HepG2 (cell line): ENCODE measurements at regions not wholly inside any gene's neighbourhood (a gene's known extent, or its start where the extent isn't known, plus 50 kb on each side); places are given as distances from the start of the nearest gene placed in this dataset.
A peak's percentile ranks its signal among the peaks of the same experiment; 100 is the strongest.

Experiments
- ATAC-seq: fragments of 200-7000 bp; cut with Tn5 transposase; 3 replicates; pipeline ENCODE4 v1.9.1; 2020; ENCODE audit warnings: mild to moderate bottlenecking, moderate library complexity
- BruUV-seq: library from RNA; stranded (reverse); fragments of 400-500 nt; replicated peaks from 2 replicates; lab custom pipeline; 2021; lab: Mats Ljungman, UMichigan
- CTCF ChIA-PET: fragments of 300-600 bp; formaldehyde crosslinking; extraction: SDS; loops from one replicate; lab custom pipeline; 2021; ENCODE audit warnings: low total read pairs, inconsistent platforms, low intra/inter-chr PET ratio; lab: Yijun Ruan, JAX
- POLR2A ChIA-PET: fragments of 350-600 bp; sonication (Branson Sonifier 250); formaldehyde crosslinking; loops from one replicate; lab custom pipeline; 2020; ENCODE audit warnings: antibody characterized with exemption, inconsistent platforms; lab: Yijun Ruan, JAX
- DNase-seq: peaks from one replicate; pipeline ENCODE4 v3.0.0-alpha.2; 2015; ENCODE audit warnings: low spot score
- FAIRE-seq: peaks from 3 replicates; lab custom pipeline; 2011; peaks lifted over from hg19 to GRCh38; lab: Jason Lieb, UNC
- H2AFZ ChIP-seq: one replicate; pipeline ENCODE4 v1.6.1; 2011; ENCODE audit warnings: low read length, inconsistent platforms
- H3K27ac ChIP-seq: fragments of 300-600 bp; 3 replicates; pipeline ENCODE4 v1.8.0; 2011; ENCODE audit warnings: mixed run types, mild to moderate bottlenecking, mixed read lengths, low read length, inconsistent platforms; ENCODE audit not compliant: insufficient read depth; ENCODE audit errors: extremely low read length
- H3K27me3 ChIP-seq, 2 experiments: fragments of 200-600 bp in 1 of 2; 2 replicates in 1 of 2; 3 replicates in 1 of 2; pipeline versions ENCODE4 v1.6.0 to v1.8.0; 2011; ENCODE audit warnings: low read length in 2 of 2, mild to moderate bottlenecking in 2 of 2, moderate library complexity in 2 of 2, inconsistent platforms in 1 of 2; ENCODE audit not compliant: insufficient read depth in 2 of 2, control insufficient read depth in 1 of 2
- H3K36me3 ChIP-seq, 2 experiments: fragments of 200-600 bp in 1 of 2; replicated peaks in 1 of 2; 2 replicates in 1 of 2; 3 replicates in 1 of 2; pipeline versions ENCODE4 v1.5.1 to v1.8.0; 2011; ENCODE audit warnings: low read length in 2 of 2, inconsistent platforms in 1 of 2; ENCODE audit not compliant: insufficient read depth in 2 of 2, control insufficient read depth in 1 of 2
- H3K4me1 ChIP-seq: 2 replicates; pipeline ENCODE4 v1.5.1; 2012; ENCODE audit warnings: low read length, inconsistent platforms; ENCODE audit not compliant: insufficient read depth
- H3K4me2 ChIP-seq: 2 replicates; pipeline ENCODE4 v1.6.0; 2011; ENCODE audit warnings: low read depth, low read length, inconsistent platforms
- H3K4me3 ChIP-seq, 3 experiments: fragments of 200-600 bp in 1 of 3; sonication (generic), shearing (Covaris generic) in 1 of 3; replicated peaks in 1 of 3; 2 replicates each; pipeline ENCODE4 v1.5.1; 2011 to 2016; ENCODE audit warnings: low read length in 3 of 3, inconsistent platforms in 2 of 3, low read depth in 2 of 3, mild to moderate bottlenecking in 2 of 3, control low read depth in 1 of 3, mixed read lengths in 1 of 3; ENCODE audit not compliant: insufficient read depth in 1 of 3
- H3K79me2 ChIP-seq: one replicate; pipeline ENCODE4 v1.6.1; 2011; ENCODE audit warnings: low read length, inconsistent platforms; ENCODE audit not compliant: insufficient read depth
- H3K9ac ChIP-seq: 2 replicates; pipeline ENCODE4 v1.6.0; 2011; ENCODE audit warnings: mild to moderate bottlenecking, low read depth, low read length, inconsistent platforms; ENCODE audit not compliant: insufficient read depth
- H3K9me3 ChIP-seq: 2 replicates; pipeline ENCODE4 v1.5.1; 2012; ENCODE audit warnings: mild to moderate bottlenecking, low read length
- H4K20me1 ChIP-seq: 2 replicates; pipeline ENCODE4 v1.6.0; 2011; ENCODE audit warnings: inconsistent platforms, mild to moderate bottlenecking, low read length, moderate library complexity; ENCODE audit not compliant: insufficient read depth
- CHCHD3 ChIP-seq: sonication (generic); formaldehyde crosslinking; IDR thresholded peaks from 2 replicates; pipeline ENCODE4 v1.8.0; 2022; ENCODE audit warnings: mild to moderate bottlenecking, missing genetic modification reagents, moderate library complexity
- HNRNPLL ChIP-seq: fragments of 200-400 bp; formaldehyde crosslinking; IDR thresholded peaks from 2 replicates; pipeline ENCODE4 v1.6.1; 2017; ENCODE audit warnings: mild to moderate bottlenecking, low read depth, low read length; ENCODE audit not compliant: poor library complexity, severe bottlenecking
- RBAK ChIP-seq: sonication (generic); formaldehyde crosslinking; IDR thresholded peaks from 2 replicates; pipeline ENCODE4 v1.5.1; 2020; ENCODE audit warnings: mild to moderate bottlenecking, missing genetic modification reagents
- ZFP1 ChIP-seq: IDR thresholded peaks from 2 replicates; pipeline ENCODE4 v1.6.1; 2016
- ZNF20 ChIP-seq: sonication (generic); formaldehyde crosslinking; IDR thresholded peaks from 2 replicates; pipeline ENCODE4 v1.4.0; 2020; ENCODE audit warnings: mild to moderate bottlenecking, moderate library complexity, missing genetic modification reagents
- ZNF34 ChIP-seq: sonication (generic); formaldehyde crosslinking; IDR thresholded peaks from 2 replicates; pipeline ENCODE4 v1.4.0; 2020; ENCODE audit warnings: mild to moderate bottlenecking, missing genetic modification reagents, borderline replicate concordance
- WGBS: methylation state at CpG from one replicate; pipeline ENCODE4 v1.1.6; 2017; ENCODE audit warnings: low lambda C conversion rate; 5-methylcytosine and 5-hydroxymethylcytosine counted together
- in situ Hi-C: cut with HindIII; loops from 2 replicates; pipeline ENCODE4 v1.10.0; 2017; ENCODE audit warnings: low pct_unique_long_range_greater_than_20kb; ENCODE audit not compliant: extremely low pct_ligation_motif_present
- intact Hi-C: fragments of 100-400 bp; cut with micrococcal nuclease; formaldehyde crosslinking; loops from one replicate; pipeline ENCODE4 v1.10.0; 2022; ENCODE audit not compliant: unreplicated experiment
- TF ChIP-seq, protein P1 (sequence below): sonication (generic); formaldehyde crosslinking; IDR thresholded peaks from 2 replicates; pipeline ENCODE4 v1.5.1; 2020; ENCODE audit warnings: mild to moderate bottlenecking, missing genetic modification reagents, moderate library complexity
- TF ChIP-seq, protein P2 (sequence below): sonication (generic); formaldehyde crosslinking; IDR thresholded peaks from 2 replicates; pipeline ENCODE4 v1.8.0; 2022; ENCODE audit warnings: missing genetic modification reagents, mild to moderate bottlenecking, borderline replicate concordance

DNA sequence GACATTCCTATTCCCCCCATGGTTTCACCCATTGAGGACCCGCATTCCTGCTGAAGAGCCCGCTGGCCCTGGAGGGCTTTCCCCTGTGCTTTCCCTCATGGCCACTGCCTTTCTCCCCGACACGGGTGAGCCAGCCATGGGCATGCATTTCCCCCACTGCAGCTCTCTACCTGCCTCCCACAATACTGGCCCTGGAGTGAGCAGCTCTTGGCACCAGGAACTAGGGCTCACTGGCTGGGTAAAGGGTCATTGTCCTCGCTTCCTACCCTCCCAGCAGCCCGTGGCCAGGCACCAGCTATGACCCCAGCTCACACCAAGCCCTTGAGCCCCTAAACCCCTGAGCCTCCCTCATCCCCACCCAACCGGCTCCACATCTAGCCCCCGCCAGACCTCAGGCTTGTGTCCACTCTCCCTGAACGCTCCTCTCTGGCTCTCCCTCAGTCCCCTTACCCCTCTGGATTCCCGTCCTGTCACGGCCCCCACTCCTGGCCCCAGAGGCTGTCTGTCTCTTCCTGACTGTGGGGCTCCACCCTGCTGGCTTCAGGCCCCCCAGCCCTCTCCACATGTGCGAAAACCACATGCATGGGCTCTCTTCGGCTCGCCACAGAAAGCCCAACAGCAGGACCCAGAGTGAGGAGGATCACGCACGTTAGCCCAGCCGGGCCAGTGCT, 199.8 kb downstream of the ZFP36L2 start:
- POLR2A ChIA-PET: interaction anchor here (1.3 to 2.8 kb wide), 2 partner anchors 48 to 52 kb away, joined by 3 to 15 read pairs; no protein-coding TSS in a partner anchor
- intact Hi-C loops: no loop called here
- no peak overlapping the region for H3K27ac ChIP-seq

More for the DNA sequence above, 199.8 kb downstream of the ZFP36L2 start:
- H3K27me3 ChIP-seq: no peaks in the 10 kb centered on the region
- H3K4me1 ChIP-seq: peaks cover 47% of the 10 kb centered on the region
- no TSS peak for BruUV-seq
- CTCF ChIA-PET: no interaction called here
- H3K4me3 ChIP-seq: no peak overlapping the region
- 92% methylated on average over 17 of the region's 17 CpGs for WGBS
- H3K36me3 ChIP-seq: no peaks in the 10 kb centered on the region
- no peak for FAIRE-seq
- peaks cover 6% of the 10 kb centered on the region; the same call in 1 of the 2 replicates for H3K9me3 ChIP-seq
- in situ Hi-C loops: loop anchor here (10.0 kb wide), 2 partner anchors 172 to 458 kb away; no protein-coding TSS in a partner anchor
- no peaks in the 10 kb centered on the region for H4K20me1 ChIP-seq
- no peaks in the 10 kb centered on the region for H3K79me2 ChIP-seq
- no peak for ATAC-seq
- TF ChIP-seq ZFP1 (no peak), RBAK (no peak), ZNF20 (CRISPR knock-in tag) (no peak), CHCHD3 (CRISPR knock-in tag) (no peak), ZNF34 (no peak), HNRNPLL (peak; percentile 18)
- TF ChIP-seq, protein P1, sequence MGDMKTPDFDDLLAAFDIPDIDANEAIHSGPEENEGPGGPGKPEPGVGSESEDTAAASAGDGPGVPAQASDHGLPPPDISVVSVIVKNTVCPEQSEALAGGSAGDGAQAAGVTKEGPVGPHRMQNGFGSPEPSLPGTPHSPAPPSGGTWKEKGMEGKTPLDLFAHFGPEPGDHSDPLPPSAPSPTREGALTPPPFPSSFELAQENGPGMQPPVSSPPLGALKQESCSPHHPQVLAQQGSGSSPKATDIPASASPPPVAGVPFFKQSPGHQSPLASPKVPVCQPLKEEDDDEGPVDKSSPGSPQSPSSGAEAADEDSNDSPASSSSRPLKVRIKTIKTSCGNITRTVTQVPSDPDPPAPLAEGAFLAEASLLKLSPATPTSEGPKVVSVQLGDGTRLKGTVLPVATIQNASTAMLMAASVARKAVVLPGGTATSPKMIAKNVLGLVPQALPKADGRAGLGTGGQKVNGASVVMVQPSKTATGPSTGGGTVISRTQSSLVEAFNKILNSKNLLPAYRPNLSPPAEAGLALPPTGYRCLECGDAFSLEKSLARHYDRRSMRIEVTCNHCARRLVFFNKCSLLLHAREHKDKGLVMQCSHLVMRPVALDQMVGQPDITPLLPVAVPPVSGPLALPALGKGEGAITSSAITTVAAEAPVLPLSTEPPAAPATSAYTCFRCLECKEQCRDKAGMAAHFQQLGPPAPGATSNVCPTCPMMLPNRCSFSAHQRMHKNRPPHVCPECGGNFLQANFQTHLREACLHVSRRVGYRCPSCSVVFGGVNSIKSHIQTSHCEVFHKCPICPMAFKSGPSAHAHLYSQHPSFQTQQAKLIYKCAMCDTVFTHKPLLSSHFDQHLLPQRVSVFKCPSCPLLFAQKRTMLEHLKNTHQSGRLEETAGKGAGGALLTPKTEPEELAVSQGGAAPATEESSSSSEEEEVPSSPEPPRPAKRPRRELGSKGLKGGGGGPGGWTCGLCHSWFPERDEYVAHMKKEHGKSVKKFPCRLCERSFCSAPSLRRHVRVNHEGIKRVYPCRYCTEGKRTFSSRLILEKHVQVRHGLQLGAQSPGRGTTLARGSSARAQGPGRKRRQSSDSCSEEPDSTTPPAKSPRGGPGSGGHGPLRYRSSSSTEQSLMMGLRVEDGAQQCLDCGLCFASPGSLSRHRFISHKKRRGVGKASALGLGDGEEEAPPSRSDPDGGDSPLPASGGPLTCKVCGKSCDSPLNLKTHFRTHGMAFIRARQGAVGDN (CRISPR knock-in tag): 0 out of 2 replicates have a peak, but pooled peaks have one; percentile 36
- TF ChIP-seq, protein P2, sequence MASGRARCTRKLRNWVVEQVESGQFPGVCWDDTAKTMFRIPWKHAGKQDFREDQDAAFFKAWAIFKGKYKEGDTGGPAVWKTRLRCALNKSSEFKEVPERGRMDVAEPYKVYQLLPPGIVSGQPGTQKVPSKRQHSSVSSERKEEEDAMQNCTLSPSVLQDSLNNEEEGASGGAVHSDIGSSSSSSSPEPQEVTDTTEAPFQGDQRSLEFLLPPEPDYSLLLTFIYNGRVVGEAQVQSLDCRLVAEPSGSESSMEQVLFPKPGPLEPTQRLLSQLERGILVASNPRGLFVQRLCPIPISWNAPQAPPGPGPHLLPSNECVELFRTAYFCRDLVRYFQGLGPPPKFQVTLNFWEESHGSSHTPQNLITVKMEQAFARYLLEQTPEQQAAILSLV (CRISPR knock-in tag): no peak
- no peak for DNase-seq
- H3K9ac ChIP-seq: no peak overlapping the region
- H3K4me2 ChIP-seq: no peak overlapping the region
- no peak overlapping the region for H2AFZ ChIP-seq
